ENCODE measurements at regions not wholly inside any gene's neighbourhood (a gene's known extent, or its start where the extent isn't known, plus 50 kb on each side); places are given as distances from the start of the nearest gene placed in this dataset.

- no peak for DNase-seq
Measured at GRCh38 chr3:117091676-117092075, 382.1 kb downstream of the TUSC7 start.

GRCh38 chr3:117096549-117096948 is 387.0 kb downstream of the TUSC7 start:
- no peak for DNase-seq

- no peak for DNase-seq
Measured at GRCh38 chr3:117097351-117097750, 387.8 kb downstream of the TUSC7 start.

GRCh38 chr3:117101697-117102096 is 392.1 kb downstream of the TUSC7 start:
- no peak for DNase-seq

- no peak for DNase-seq
Measured at GRCh38 chr3:117102426-117102825, 392.8 kb downstream of the TUSC7 start.

GRCh38 chr3:117103675-117104074 is 394.1 kb downstream of the TUSC7 start:
- no peak for DNase-seq

- DNase-seq: no peak
Measured at GRCh38 chr3:117104381-117104780, 394.8 kb downstream of the TUSC7 start.

- no peak for DNase-seq
Measured at GRCh38 chr3:117104792-117105191, 395.2 kb downstream of the TUSC7 start.

- DNase-seq: no peak
Measured at GRCh38 chr3:117105686-117106085, 396.1 kb downstream of the TUSC7 start.

- DNase-seq: no peak
Measured at GRCh38 chr3:117106396-117106795, 396.8 kb downstream of the TUSC7 start.

- no peak for DNase-seq
Measured at GRCh38 chr3:117107946-117108345, 398.4 kb downstream of the TUSC7 start.

- no peak for DNase-seq
Measured at GRCh38 chr3:117109178-117109577, 399.6 kb downstream of the TUSC7 start.

- no peak for DNase-seq
Measured at GRCh38 chr3:117114517-117115265, 405.1 kb downstream of the TUSC7 start.

GRCh38 chr3:117117188-117117936 is 407.8 kb downstream of the TUSC7 start:
- DNase-seq: no peak

- DNase-seq: no peak
Measured at GRCh38 chr3:117118604-117119003, 409.0 kb downstream of the TUSC7 start.

- no peak for DNase-seq
Measured at GRCh38 chr3:117120014-117120413, 410.4 kb downstream of the TUSC7 start.

GRCh38 chr3:117122609-117123008 is 413.0 kb downstream of the TUSC7 start:
- no peak for DNase-seq

- DNase-seq: no peak
Measured at GRCh38 chr3:117126460-117126859, 416.9 kb downstream of the TUSC7 start.

- DNase-seq: no peak
Measured at GRCh38 chr3:117126946-117127546, 417.5 kb downstream of the TUSC7 start.

- DNase-seq: no peak
Measured at GRCh38 chr3:117128133-117128532, 418.6 kb downstream of the TUSC7 start.

GRCh38 chr3:117128872-117129271 is 419.3 kb downstream of the TUSC7 start:
- DNase-seq: no peak

- DNase-seq: no peak
Measured at GRCh38 chr3:117129516-117129915, 419.9 kb downstream of the TUSC7 start.

- no peak for DNase-seq
Measured at GRCh38 chr3:117130222-117130621, 420.6 kb downstream of the TUSC7 start.

- DNase-seq: no peak
Measured at GRCh38 chr3:117131259-117131658, 421.7 kb downstream of the TUSC7 start.
